ENCODE measurements at regions not wholly inside any gene's neighbourhood (a gene's known extent, or its start where the extent isn't known, plus 50 kb on each side); places are given as distances from the start of the nearest gene placed in this dataset.

GRCh38 chr22:49186293-49186692 lies 641.4 kb downstream of the BRD1 start:
- TF ChIP-seq CTCF (CRISPR knock-in tag; IDR thresholded peaks at IDR 0.05) (no peak), KLF6 (CRISPR knock-in tag; IDR thresholded peaks at IDR 0.05) (no peak), CBX5 (CRISPR knock-in tag; IDR thresholded peaks at IDR 0.05; ENCODE audit: borderline replicate concordance) (no peak), DPF2 (CRISPR knock-in tag; IDR thresholded peaks at IDR 0.05; ENCODE audit: borderline replicate concordance, low read depth) (no peak), ZNF350 (CRISPR knock-in tag; IDR thresholded peaks at IDR 0.05; ENCODE audit: borderline replicate concordance, low read depth) (no peak), ZBTB44 (CRISPR knock-in tag; IDR thresholded peaks at IDR 0.05) (no peak), HMG20A (CRISPR knock-in tag; IDR thresholded peaks at IDR 0.05; ENCODE audit: borderline replicate concordance) (no peak)

Measured in HepG2 (cell line).